Activated B cell treated with CpG ODN at 0.5 μM for 24 hours (primary cell): ENCODE measurements at regions not wholly inside any gene's neighbourhood (a gene's known extent, or its start where the extent isn't known, plus 50 kb on each side); places are given as distances from the start of the nearest gene placed in this dataset.

Experiments
- ATAC-seq: fragments of 200-7000 bp; cut with Tn5 transposase; one replicate; pipeline ENCODE4 v1.10.0; 2021; ENCODE audit warnings: low read depth, mild to moderate bottlenecking, moderate library complexity
- CTCF ChIA-PET: fragments of 350-600 bp; sonication (Branson Sonifier 250); formaldehyde crosslinking; loops from one replicate; lab custom pipeline; 2021; ENCODE audit warnings: antibody characterized with exemption; lab: Charles Lee
- POLR2A ChIA-PET: fragments of 350-600 bp; sonication (Branson Sonifier 250); formaldehyde crosslinking; loops from one replicate; lab custom pipeline; 2021; ENCODE audit warnings: antibody characterized with exemption; lab: Charles Lee
- DNase-seq: peaks from one replicate; pipeline ENCODE4 v3.0.0; 2022
- H3K27ac Mint-ChIP-seq: one replicate; pipeline ENCODE4 v1.8.0; 2020; ENCODE audit warnings: mixed read lengths
- H3K27me3 Mint-ChIP-seq: one replicate; pipeline ENCODE4 v1.8.0; 2021; ENCODE audit warnings: mixed read lengths
- H3K36me3 Mint-ChIP-seq: one replicate; pipeline ENCODE4 v1.8.0; 2021; ENCODE audit warnings: low read depth, mixed read lengths
- H3K4me1 Mint-ChIP-seq: one replicate; pipeline ENCODE4 v1.8.0; 2021; ENCODE audit warnings: mixed read lengths
- H3K4me3 Mint-ChIP-seq: one replicate; pipeline ENCODE4 v1.8.0; 2020; ENCODE audit warnings: mild to moderate bottlenecking, mixed read lengths
- H3K9me3 Mint-ChIP-seq: one replicate; pipeline ENCODE4 v1.8.0; 2020; ENCODE audit warnings: mixed read lengths
- CTCF ChIP-seq: fragments of 200-600 bp; IDR thresholded peaks from one replicate; pipeline ENCODE4 v1.8.0; 2022; ENCODE audit warnings: antibody characterized with exemption, mild to moderate bottlenecking
- intact Hi-C: fragments of 100-400 bp; cut with micrococcal nuclease; formaldehyde crosslinking; loops from one replicate; pipeline ENCODE4 v1.15.1; 2024

- no peak for TF ChIP-seq CTCF
- H3K36me3 Mint-ChIP-seq = no peaks in the 10 kb centered on the region
- no peaks in the 10 kb centered on the region for H3K4me1 Mint-ChIP-seq
- DNase-seq (no peak), ATAC-seq (no peak)
- POLR2A ChIA-PET = no interaction called here
- H3K4me3 Mint-ChIP-seq = no peak overlapping the region
- CTCF ChIA-PET = no interaction called here
- peaks cover 5% of the 10 kb centered on the region for H3K9me3 Mint-ChIP-seq
- H3K27ac Mint-ChIP-seq = no peak overlapping the region
- intact Hi-C loops = no loop called here
- peaks cover 2% of the 10 kb centered on the region for H3K27me3 Mint-ChIP-seq
These were observed 326.7 kb upstream of the NOX3 start for GRCh38 chr6:155782320-155782731.

GRCh38 chr6:155779456-155779855, 323.8 kb upstream of the NOX3 start:
- DNase-seq (no peak), ATAC-seq (no peak)
- H3K36me3 Mint-ChIP-seq = no peaks in the 10 kb centered on the region
- intact Hi-C loops = no loop called here
- CTCF ChIA-PET = no interaction called here
- H3K9me3 Mint-ChIP-seq = no peaks in the 10 kb centered on the region
- H3K27ac Mint-ChIP-seq = no peak overlapping the region
- TF ChIP-seq CTCF = no peak
- H3K4me1 Mint-ChIP-seq = no peaks in the 10 kb centered on the region
- H3K27me3 Mint-ChIP-seq = peaks cover 2% of the 10 kb centered on the region
- POLR2A ChIA-PET = no interaction called here
- H3K4me3 Mint-ChIP-seq = no peak overlapping the region

- peaks cover 2% of the 10 kb centered on the region for H3K27me3 Mint-ChIP-seq
- peaks cover 8% of the 10 kb centered on the region for H3K9me3 Mint-ChIP-seq
- H3K4me1 Mint-ChIP-seq = no peaks in the 10 kb centered on the region
- H3K4me3 Mint-ChIP-seq = no peak overlapping the region
- H3K36me3 Mint-ChIP-seq = no peaks in the 10 kb centered on the region
- intact Hi-C loops = no loop called here
- DNase-seq = no peak
- TF ChIP-seq CTCF = no peak
- POLR2A ChIA-PET = no interaction called here
- no peak for ATAC-seq
- H3K27ac Mint-ChIP-seq = no peak overlapping the region
- CTCF ChIA-PET = no interaction called here
These were observed 322.7 kb upstream of the NOX3 start for GRCh38 chr6:155778336-155778735.

GRCh38 chr6:155771822-155772221, 316.2 kb upstream of the NOX3 start:
- no peak overlapping the region for H3K4me3 Mint-ChIP-seq
- ATAC-seq (no peak), DNase-seq (no peak)
- ChIA-PET POLR2A (no interaction called here), CTCF (no interaction called here)
- intact Hi-C loops = no loop called here
- no peaks in the 10 kb centered on the region for H3K27me3 Mint-ChIP-seq
- no peak for TF ChIP-seq CTCF
- no peaks in the 10 kb centered on the region for H3K4me1 Mint-ChIP-seq
- no peak overlapping the region for H3K27ac Mint-ChIP-seq
- peaks cover 23% of the 10 kb centered on the region for H3K9me3 Mint-ChIP-seq
- no peaks in the 10 kb centered on the region for H3K36me3 Mint-ChIP-seq

- no peak overlapping the region for H3K27ac Mint-ChIP-seq
- ChIA-PET POLR2A (no interaction called here), CTCF (no interaction called here)
- no peak for DNase-seq
- H3K36me3 Mint-ChIP-seq = no peaks in the 10 kb centered on the region
- intact Hi-C loops = no loop called here
- no peak overlapping the region for H3K4me3 Mint-ChIP-seq
- H3K9me3 Mint-ChIP-seq = peaks cover 23% of the 10 kb centered on the region
- TF ChIP-seq CTCF = no peak
- no peak for ATAC-seq
- no peaks in the 10 kb centered on the region for H3K4me1 Mint-ChIP-seq
- no peaks in the 10 kb centered on the region for H3K27me3 Mint-ChIP-seq
These were observed 315.2 kb upstream of the NOX3 start for GRCh38 chr6:155770856-155771255.
